T-helper 17 cell (primary cell): ENCODE measurements at regions not wholly inside any gene's neighbourhood (a gene's known extent, or its start where the extent isn't known, plus 50 kb on each side); places are given as distances from the start of the nearest gene placed in this dataset.

Experiments used
- ATAC-seq: fragments of 150-1000 bp; cut with Tn5 transposase; 2 replicates; pipeline ENCODE4 v1.10.0; 2021; ENCODE audit warnings: mild to moderate bottlenecking, moderate library complexity
- DNase-seq, 3 donors: peaks; one replicate each; pipeline versions ENCODE4 v3.0.0 to v3.0.0-alpha.2; 2020 to 2021
- H3K9me3 ChIP-seq: one replicate; pipeline ENCODE4 v1.7.0; 2013; ENCODE audit warnings: low read length, mild to moderate bottlenecking; ENCODE audit not compliant: control insufficient read depth, poor library complexity, severe bottlenecking
- H3K27ac Mint-ChIP-seq: one replicate; pipeline ENCODE4 v1.8.0; 2022; ENCODE audit warnings: mild to moderate bottlenecking, moderate library complexity, mixed read lengths
- H3K27me3 Mint-ChIP-seq: one replicate; pipeline ENCODE4 v1.8.0; 2022; ENCODE audit warnings: mixed read lengths
- H3K36me3 Mint-ChIP-seq: one replicate; pipeline ENCODE4 v1.8.0; 2022; ENCODE audit warnings: low read depth, mixed read lengths
- H3K4me1 Mint-ChIP-seq: one replicate; pipeline ENCODE4 v1.8.0; 2022; ENCODE audit warnings: mild to moderate bottlenecking, mixed read lengths
- H3K4me3 Mint-ChIP-seq: one replicate; pipeline ENCODE4 v1.8.0; 2022; ENCODE audit warnings: mild to moderate bottlenecking, moderate library complexity, mixed read lengths

DNA sequence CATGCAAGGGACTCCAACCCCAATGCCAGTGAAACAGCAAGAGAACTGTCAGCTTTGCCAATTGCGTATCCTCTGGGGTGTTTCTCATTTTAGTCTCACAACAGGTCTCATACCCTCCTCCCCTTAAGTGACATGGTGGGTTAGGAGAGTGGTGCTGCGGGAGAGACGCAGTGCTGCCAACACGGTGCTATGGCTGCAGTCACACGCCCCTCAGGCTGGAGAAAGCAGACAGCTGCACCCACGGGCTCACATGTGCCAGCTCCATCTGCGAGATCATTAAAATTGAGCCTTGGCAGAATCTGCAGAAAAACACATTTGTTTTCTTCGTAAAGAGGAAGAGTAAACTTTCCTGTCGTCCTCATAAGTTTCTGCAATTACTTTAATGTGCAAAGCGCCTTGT lies 114.7 kb downstream of the ANKRD60 start:
- Mint-ChIP-seq H3K27me3 (peaks cover 26% of the 10 kb centered on the region), H3K4me3 (no peak overlapping the region), H3K36me3 (no peaks in the 10 kb centered on the region), H3K4me1 (no peaks in the 10 kb centered on the region), H3K27ac (no peak overlapping the region)
- no peak for DNase-seq
- H3K9me3 ChIP-seq: no peaks in the 10 kb centered on the region
- ATAC-seq: no peak

- Mint-ChIP-seq H3K36me3 (no peaks in the 10 kb centered on the region), H3K27ac (no peak overlapping the region), H3K4me1 (no peaks in the 10 kb centered on the region), H3K4me3 (no peak overlapping the region), H3K27me3 (peaks cover 26% of the 10 kb centered on the region)
- no peaks in the 10 kb centered on the region for H3K9me3 ChIP-seq
- DNase-seq: no peak
- ATAC-seq: no peak
Measured at GRCh38 chr20:58112017-58112781, 116.3 kb downstream of the ANKRD60 start.

DNA sequence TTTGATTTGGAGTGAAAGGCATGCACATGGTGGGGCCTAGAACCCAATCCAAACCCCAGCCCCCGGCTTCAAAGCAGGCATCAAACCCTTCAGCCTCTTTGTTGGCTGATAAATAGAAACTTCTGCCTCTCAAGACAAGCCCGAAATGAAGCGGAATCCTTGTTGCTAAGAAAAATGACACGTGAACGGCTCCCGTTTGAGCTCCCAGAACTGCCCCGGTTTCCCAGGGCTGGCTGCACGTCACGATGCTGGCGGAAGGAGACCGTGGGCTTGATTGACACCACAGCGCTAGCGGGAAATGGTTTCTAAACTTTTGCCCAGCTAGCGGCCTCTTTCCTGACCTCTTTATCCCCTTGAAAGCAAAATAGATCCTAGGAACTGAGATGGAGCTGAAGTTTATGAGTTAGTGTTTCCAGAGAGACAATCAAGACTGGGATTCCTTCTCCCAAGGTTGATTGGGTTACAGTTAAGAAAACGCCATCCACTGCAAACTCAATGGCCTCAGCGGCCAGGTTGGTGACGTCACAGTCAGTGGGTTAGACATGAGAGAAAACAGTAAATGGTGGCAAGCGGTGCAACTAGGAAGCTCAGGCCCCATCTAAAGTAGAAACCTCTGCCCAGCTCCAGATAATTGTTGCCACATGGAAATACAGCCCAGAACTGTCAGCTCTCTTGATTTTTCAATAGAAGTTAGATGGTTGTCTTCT lies 117.0 kb downstream of the ANKRD60 start:
- no peak for DNase-seq
- Mint-ChIP-seq H3K36me3 (no peaks in the 10 kb centered on the region), H3K27ac (no peak overlapping the region), H3K27me3 (peaks cover 26% of the 10 kb centered on the region), H3K4me1 (no peaks in the 10 kb centered on the region), H3K4me3 (no peak overlapping the region)
- ATAC-seq: no peak
- no peaks in the 10 kb centered on the region for H3K9me3 ChIP-seq

- H3K4me1 Mint-ChIP-seq: no peaks in the 10 kb centered on the region
- no peaks in the 10 kb centered on the region for H3K36me3 Mint-ChIP-seq
- H3K27me3 Mint-ChIP-seq: peaks cover 24% of the 10 kb centered on the region
- ATAC-seq: no peak
- H3K27ac Mint-ChIP-seq: no peak overlapping the region
- no peak overlapping the region for H3K4me3 Mint-ChIP-seq
- no peak for DNase-seq
- no peaks in the 10 kb centered on the region for H3K9me3 ChIP-seq
Measured at GRCh38 chr20:58109918-58110635, 118.4 kb downstream of the ANKRD60 start.

DNA sequence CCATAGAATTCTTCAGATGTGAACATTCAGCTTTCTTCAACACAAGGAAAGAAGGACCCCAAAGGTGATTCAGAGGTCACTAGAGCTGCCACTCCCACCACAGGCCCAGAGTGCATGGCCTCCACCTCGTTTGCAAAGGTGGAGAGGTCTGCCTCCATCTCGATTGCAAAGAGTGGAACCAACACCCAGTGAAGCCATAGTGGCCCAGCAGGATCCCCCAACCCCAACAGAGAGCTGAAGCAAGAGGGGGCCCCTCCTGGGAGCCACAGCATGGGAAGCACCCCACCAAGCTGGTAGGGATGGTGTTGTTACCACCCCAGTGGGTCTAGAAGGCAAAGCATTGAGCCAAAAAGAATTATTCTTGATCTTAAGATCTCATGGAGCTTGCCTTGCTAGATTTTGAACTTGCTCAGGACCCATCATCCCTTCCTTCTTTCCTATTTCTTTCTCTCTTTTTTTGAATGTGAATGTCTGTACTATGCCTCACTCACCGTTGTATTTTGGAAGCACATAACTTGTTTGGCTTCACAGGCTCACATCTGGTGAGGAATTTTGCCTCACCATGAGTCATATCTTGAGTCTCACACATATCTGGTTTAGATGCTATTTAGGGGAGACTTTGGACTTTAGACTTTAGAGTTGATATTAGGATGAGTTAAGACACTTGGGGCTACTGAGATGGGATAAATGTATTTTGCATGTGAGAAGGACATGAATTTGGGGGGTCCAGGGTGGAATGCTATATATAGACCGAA lies 119.2 kb downstream of the ANKRD60 start:
- H3K4me3 Mint-ChIP-seq: no peak overlapping the region

GRCh38 chr20:58107533-58107932 lies 120.9 kb downstream of the ANKRD60 start:
- Mint-ChIP-seq H3K4me1 (no peaks in the 10 kb centered on the region), H3K27me3 (peaks cover 19% of the 10 kb centered on the region), H3K4me3 (no peak overlapping the region), H3K36me3 (no peaks in the 10 kb centered on the region), H3K27ac (no peak overlapping the region)
- no peaks in the 10 kb centered on the region for H3K9me3 ChIP-seq
- DNase-seq (no peak), ATAC-seq (no peak)

More for the DNA sequence above, 119.2 kb downstream of the ANKRD60 start:
- H3K9me3 ChIP-seq: no peaks in the 10 kb centered on the region
- Mint-ChIP-seq H3K36me3 (no peaks in the 10 kb centered on the region), H3K4me1 (no peaks in the 10 kb centered on the region), H3K27ac (no peak overlapping the region), H3K27me3 (peaks cover 17% of the 10 kb centered on the region)
- ATAC-seq (no peak), DNase-seq (no peak)

GRCh38 chr20:58106143-58106750 lies 122.2 kb downstream of the ANKRD60 start:
- Mint-ChIP-seq H3K27ac (no peak overlapping the region), H3K4me3 (no peak overlapping the region), H3K4me1 (no peaks in the 10 kb centered on the region), H3K27me3 (peaks cover 15% of the 10 kb centered on the region), H3K36me3 (no peaks in the 10 kb centered on the region)
- DNase-seq: no peak
- no peak for ATAC-seq
- no peaks in the 10 kb centered on the region for H3K9me3 ChIP-seq

GRCh38 chr20:58103961-58104360 lies 124.5 kb downstream of the ANKRD60 start:
- peaks cover 31% of the 10 kb centered on the region for H3K27me3 Mint-ChIP-seq
- H3K9me3 ChIP-seq: no peaks in the 10 kb centered on the region
- H3K4me1 Mint-ChIP-seq: no peaks in the 10 kb centered on the region
- peaks cover 4% of the 10 kb centered on the region for H3K36me3 Mint-ChIP-seq
- no peak overlapping the region for H3K4me3 Mint-ChIP-seq
- DNase-seq: no peak
- no peak for ATAC-seq
- H3K27ac Mint-ChIP-seq: no peak overlapping the region

GRCh38 chr20:58103517-58103904 lies 124.9 kb downstream of the ANKRD60 start:
- no peaks in the 10 kb centered on the region for H3K9me3 ChIP-seq
- H3K4me1 Mint-ChIP-seq: no peaks in the 10 kb centered on the region
- no peak overlapping the region for H3K27ac Mint-ChIP-seq
- peaks cover 31% of the 10 kb centered on the region for H3K27me3 Mint-ChIP-seq
- ATAC-seq: no peak
- H3K36me3 Mint-ChIP-seq: peaks cover 4% of the 10 kb centered on the region
- DNase-seq: no peak
- H3K4me3 Mint-ChIP-seq: no peak overlapping the region

GRCh38 chr20:58102744-58103516 lies 125.5 kb downstream of the ANKRD60 start:
- Mint-ChIP-seq H3K36me3 (peaks cover 4% of the 10 kb centered on the region), H3K27me3 (peaks cover 31% of the 10 kb centered on the region), H3K4me1 (no peaks in the 10 kb centered on the region), H3K27ac (no peak overlapping the region), H3K4me3 (no peak overlapping the region)
- ATAC-seq (no peak), DNase-seq (no peak)
- no peaks in the 10 kb centered on the region for H3K9me3 ChIP-seq

DNA sequence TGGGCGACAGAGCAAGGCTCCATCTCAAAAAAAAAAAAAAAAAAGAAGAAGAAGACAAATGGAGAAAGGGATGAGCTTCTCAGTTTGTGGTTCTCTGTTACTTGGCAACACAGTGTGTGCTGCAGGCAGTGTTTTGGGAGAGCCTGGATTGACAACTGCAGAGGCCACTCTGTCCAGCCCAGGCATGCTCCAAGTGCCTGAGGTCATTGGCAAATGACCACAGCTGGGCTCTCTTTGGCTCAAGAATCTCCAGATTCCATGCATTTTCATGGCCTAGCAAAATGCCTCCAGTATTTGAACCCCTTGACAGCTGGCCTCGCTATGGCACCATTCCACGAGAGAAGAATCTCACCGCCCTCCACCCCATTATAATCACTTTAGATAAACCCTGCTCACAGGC lies 126.2 kb downstream of the ANKRD60 start:
- no peak for DNase-seq
- no peaks in the 10 kb centered on the region for H3K9me3 ChIP-seq
- H3K36me3 Mint-ChIP-seq: peaks cover 4% of the 10 kb centered on the region
- no peaks in the 10 kb centered on the region for H3K4me1 Mint-ChIP-seq
- no peak overlapping the region for H3K27ac Mint-ChIP-seq
- ATAC-seq: no peak
- peaks cover 36% of the 10 kb centered on the region for H3K27me3 Mint-ChIP-seq
- no peak overlapping the region for H3K4me3 Mint-ChIP-seq

- Mint-ChIP-seq H3K36me3 (peaks cover 4% of the 10 kb centered on the region), H3K4me1 (no peaks in the 10 kb centered on the region), H3K27ac (no peak overlapping the region), H3K27me3 (peaks cover 45% of the 10 kb centered on the region), H3K4me3 (no peak overlapping the region)
- no peaks in the 10 kb centered on the region for H3K9me3 ChIP-seq
- no peak for DNase-seq
- ATAC-seq: no peak
Measured at GRCh38 chr20:58100731-58101356, 127.6 kb downstream of the ANKRD60 start.
